IPS-NIHi7 (cell line): ENCODE measurements at regions not wholly inside any gene's neighbourhood (a gene's known extent, or its start where the extent isn't known, plus 50 kb on each side); places are given as distances from the start of the nearest gene placed in this dataset.
A peak's percentile ranks its signal among the peaks of the same experiment; 100 is the strongest.

ENCODE experiments used
- DNase-seq: peaks from one replicate; pipeline ENCODE4 v3.0.0; 2012; ENCODE audit warnings: mixed read lengths; ENCODE audit errors: extremely low spot score

DNA sequence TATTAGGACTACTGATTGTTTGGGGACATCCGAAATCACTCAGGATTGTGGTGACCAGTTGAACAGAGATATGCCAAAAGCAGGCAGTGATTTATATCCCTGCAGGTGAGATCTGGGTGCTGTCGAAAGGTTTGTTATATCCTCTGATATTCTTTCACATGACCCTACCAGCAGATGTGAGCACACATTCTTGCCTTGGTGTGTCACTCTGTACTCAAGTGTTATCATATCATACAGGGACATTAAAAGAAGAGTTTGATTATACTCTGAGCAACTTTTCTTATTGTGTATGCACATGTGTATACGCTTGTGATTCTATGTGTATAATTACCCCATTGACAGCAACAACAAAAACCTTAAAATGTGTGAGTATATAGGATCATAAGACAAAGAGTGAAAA lies 381.2 kb upstream of the IGFBP7 start:
- DNase-seq, result no peak

DNA sequence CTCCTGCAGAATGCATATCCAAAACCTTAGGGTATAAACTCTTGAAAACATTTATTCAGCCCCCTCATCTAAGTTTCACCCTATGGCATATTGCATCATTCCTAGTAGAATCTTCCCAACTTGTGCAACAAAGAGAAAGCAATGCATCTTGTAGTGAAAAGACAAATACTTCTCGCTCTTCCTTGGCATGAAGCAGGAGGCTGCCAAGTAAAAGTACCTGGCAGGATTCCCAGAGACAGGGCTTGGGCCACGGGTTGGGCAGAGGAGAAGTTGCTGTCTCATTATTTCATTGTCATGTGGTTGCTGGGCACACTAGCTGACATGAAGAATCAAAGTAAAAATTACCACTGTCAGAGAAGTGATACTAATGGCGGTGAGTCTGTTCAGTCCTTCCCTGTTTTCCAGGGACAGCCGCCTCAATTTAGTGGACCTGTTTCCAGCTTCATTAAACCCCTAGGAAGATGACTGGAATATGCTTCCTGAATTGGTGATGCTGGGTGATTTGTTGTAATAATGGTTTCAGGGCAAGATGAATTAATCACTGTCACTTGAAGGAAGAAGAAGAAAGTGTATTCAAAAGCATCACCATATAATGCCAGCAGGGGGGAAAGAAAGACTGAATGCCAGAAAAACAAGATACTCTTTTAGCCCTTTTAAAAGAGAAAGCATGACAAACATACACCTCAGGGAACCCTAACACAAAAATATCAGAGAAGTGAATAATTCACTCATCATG lies 380.5 kb upstream of the IGFBP7 start:
- no peak for DNase-seq

DNA sequence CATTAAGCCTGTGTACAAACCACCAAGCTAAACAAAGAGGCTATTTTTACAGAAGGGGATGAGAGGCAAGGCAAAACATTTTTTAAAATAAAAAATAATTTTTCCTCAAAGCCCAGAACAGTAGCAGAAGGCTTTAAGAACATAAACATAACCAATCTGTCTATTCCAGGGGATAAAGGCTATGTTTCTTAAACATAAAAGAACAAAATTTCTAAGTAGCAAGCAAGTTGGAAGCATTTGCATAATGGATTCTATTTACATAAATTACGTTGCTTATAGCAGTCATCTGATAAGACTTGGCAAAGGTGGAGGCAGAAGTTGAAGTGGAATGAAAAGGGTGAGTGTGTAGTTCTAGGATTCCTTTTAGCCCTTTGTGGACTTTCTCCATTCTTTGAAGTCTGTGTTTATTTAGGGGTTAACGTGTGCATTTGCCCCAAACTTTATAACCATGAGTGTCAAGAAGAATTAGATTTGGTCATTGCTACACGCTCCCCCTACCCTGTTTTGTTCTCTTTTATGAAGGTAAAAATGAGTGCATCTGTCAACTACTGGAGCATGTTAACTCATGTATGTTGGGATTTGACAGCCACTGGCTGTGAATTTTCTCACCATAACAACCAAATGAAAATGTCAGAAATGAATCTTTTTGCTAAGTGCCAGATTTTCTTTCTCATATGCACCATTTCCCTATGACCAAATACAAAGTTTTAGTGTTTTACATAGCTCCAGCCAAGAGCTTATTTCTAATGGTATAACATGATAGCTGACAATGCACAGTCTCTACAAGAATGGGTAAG lies 378.4 kb upstream of the IGFBP7 start:
- no peak for DNase-seq

DNA sequence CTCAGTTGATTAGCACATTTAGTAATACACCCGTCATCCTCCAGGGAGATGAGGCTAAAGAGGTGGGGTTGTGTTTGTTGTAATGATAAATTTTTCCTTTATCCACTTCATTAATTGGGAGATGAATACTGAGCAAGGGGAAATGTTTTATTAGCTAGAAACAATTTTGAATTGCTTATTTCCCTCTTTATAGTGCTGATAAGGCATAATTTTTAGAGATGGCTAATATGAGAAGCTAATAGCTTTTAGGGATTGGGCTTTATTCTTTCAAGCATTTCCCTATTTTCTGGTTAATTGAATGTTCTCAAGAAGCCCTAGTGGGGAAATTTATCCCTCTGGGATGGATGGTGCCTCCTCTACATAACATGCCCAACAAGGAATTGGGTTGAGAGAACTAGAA lies 365.2 kb upstream of the IGFBP7 start:
- DNase-seq, result no peak

DNA sequence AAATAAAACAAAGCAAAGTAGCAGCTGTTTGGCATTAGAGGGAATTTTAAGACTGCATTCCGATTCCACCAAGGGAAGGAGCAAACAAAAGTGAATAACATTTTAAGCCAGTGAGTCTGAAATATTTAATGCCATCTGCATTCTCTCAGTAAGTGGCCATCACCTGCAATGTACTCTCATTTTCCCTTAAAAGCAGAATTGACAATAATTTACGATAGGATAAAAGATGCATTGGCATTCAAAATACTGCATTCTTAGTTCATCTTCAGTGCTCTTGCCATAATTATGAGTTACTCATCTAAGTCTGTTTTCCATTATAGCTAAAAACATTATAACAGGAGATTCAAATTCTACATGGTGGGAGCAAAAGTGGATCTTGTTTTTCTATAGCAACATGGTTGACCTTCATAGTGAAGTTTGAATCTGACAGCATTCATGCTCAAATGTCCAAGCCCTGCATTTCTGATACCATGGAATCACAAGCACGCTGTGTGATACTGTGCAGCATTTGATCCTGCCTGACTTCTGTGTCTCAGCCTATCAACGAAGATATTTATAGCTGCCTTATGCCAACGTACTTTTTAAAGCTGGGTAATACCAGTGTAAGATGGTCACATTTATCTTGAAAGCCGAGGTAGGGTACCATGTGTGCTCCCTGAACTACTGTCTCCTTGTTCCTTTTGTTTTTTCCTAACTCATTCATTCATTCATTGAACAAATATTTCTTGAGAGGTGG lies 355.3 kb upstream of the IGFBP7 start:
- no peak for DNase-seq

- no peak for DNase-seq
Observed at GRCh38 chr4:57462843-57463242, 352.7 kb upstream of the IGFBP7 start.

DNA sequence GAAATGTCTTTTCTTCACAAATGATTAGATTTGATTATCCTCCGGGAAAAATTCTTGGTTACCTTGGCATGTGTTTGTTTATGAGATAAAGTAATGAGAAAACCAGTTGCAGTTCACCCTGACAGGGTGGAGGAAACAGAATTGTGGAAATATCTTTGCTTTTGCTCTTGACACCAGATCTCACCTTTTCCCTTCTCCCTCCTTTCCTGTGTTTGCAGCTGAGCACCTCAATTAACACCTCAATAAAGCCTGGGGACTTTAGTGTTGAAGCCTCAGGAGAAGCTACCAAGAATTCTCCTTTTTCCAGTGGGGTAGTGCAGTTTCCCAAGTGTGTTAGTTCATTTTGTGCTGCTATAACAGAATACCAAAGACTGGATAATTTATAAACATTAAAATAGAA lies 350.8 kb upstream of the IGFBP7 start:
- no peak for DNase-seq

GRCh38 chr4:57448901-57449300 lies 338.7 kb upstream of the IGFBP7 start:
- no peak for DNase-seq

- DNase-seq, result no peak
Observed at GRCh38 chr4:57448452-57448851, 338.3 kb upstream of the IGFBP7 start.

DNA sequence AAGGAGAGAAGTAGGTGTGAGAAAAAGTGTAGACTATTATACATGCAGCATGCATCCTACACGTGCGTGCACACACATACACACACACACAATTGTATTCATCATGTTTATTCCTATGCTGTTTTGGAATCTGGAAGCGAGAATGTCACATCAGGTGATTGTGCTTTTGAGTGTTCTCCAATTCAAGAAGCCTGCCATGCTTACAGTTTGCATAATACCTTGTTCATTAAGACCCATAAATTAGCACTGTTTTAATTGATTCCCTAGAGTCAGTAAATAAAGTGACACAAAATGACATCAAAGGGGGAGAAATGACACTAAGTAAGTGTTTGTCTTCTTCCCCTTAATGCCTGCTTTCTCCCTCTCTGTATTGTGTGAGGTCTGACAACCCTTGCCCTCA lies 336.1 kb upstream of the IGFBP7 start:
- no peak for DNase-seq

DNA sequence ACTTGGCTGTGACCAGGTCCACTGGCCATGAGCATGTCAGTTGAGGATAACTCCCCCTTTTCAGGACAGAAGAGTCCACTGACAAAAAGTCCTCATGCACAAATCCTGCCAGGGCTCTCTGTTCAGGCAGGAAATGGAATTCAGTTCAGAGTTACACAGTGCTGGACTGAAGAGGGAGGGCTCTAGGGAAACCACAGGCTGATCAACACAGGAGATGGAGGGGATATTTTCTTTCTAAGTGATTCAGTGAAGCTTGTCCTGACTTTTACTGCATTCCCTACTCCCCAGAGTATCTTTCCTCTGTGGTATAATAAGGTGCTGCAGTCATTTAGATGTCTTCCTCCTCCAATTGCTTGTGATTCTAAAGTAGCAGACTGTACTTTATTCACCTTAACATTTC lies 335.5 kb upstream of the IGFBP7 start:
- DNase-seq, result no peak

- no peak for DNase-seq
Observed at GRCh38 chr4:57444671-57445070, 334.5 kb upstream of the IGFBP7 start.

DNA sequence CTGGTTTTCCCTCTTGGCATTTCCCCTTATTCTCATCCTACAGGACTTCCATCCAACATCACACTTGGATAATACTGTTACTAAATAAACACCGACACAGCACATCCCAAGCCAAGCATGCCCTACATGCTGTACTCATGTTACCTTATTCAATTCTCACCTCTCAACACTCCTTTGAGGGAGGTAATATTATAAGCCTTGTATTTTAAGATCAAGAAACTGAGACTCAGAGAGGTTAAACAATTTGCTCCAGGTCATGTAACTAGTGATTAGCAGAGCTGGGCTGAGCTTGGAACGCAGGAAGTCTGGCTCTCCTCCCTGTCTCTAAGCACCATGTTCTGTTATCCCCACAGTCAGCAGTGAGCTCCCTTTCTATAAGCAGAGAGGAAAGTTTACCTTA lies 333.6 kb upstream of the IGFBP7 start:
- DNase-seq, result no peak

DNA sequence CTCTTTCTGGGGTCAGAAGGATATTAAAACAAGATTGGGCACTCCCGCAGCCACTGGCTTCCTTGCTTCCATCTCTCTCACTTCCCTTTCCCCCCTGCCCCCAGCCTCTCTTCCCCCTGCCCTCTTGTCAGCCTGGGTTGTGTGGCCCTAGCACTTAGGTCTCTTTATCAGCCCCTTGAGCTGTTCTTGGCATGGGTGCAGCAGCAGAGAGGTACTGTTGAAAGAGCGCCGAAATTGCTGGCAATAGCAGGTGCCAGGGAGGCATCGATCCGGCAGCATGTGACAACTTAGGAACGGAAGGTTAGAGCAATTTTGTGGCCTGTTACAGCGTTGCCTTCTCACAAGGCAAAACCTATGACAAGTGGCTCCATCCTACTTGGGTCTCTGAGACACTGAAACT lies 333.1 kb upstream of the IGFBP7 start:
- no peak for DNase-seq

DNA sequence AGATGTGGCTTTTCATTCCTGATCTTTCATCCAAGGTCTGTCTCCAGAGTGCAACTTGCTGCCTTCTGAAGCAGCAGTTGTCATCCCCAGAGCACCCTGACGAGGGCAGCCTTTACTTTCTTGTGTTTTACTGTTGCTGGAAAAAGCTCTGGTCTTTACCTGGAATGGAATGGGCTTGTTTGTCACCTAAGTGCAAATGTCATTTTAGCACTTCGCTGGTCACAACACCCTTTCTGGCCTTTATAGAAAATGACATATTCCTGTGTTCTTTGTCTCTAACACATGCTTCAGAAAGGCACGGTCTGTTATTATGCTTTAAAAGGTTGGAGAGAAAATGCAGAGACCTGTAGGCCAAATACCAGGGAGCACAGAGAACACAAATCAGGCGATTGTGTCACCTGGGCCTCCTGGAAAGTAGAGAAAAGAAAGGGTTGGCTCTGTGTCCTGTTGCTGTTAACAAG lies 332.7 kb upstream of the IGFBP7 start:
- peak; percentile 77 for DNase-seq

- no peak for DNase-seq
Observed at GRCh38 chr4:57442241-57442640, 332.1 kb upstream of the IGFBP7 start.

DNA sequence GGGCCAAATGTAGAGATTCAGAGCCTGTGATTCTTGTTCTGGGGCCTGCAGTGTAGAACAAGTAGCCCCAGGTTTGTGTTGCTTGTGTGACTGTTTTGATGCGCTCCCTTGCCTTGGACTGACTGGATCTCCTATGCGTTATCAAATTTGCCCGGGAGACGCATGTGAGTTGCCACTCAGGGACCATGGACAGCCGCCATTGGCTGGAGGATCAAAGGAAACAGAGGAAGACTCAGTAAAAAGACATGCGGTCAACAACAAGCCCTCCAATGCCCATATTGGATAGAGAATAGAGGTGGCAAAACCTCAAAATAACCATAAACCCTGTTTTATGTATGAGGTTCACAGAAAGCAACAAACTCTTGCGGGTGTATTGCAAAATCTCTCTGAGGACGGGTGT lies 327.5 kb upstream of the IGFBP7 start:
- DNase-seq, result no peak

DNA sequence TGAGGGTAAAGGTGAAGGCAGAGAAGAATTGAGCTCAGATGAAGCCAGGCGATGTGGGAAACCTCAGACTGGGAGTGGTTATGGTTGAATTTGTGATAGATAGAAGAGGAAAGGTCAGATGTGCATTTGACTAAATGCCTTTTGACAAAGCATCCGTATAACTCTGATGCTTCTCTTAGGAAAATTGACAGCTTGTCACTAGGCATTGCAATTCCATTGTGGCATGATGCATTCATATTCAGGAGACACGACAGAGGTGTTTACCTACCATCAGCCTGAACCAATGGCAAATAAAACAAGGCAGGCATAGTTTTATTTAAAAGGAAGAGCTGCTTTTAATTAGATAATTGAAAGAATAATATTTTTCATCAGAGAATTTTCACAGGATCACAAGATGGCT lies 325.1 kb upstream of the IGFBP7 start:
- DNase-seq, result no peak

DNA sequence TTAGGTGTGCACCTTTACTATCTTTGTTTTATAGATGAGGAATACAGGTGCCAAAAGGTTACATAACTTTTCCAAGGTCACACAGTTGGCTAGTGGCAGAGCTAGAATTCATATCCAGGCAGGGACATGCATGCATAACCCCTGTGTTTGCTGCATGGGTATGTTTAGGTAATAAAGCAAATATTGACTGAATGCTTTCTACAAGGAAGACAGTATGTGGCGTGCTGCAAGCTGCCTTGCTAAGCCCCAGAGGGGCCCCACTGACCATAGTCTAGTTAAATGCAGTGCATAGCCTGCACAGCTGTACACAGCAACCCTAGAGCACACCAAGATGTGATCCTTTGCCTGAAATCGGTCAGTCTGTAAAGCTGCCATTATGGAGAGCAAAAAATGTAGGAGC lies 320.5 kb upstream of the IGFBP7 start:
- no peak for DNase-seq

DNA sequence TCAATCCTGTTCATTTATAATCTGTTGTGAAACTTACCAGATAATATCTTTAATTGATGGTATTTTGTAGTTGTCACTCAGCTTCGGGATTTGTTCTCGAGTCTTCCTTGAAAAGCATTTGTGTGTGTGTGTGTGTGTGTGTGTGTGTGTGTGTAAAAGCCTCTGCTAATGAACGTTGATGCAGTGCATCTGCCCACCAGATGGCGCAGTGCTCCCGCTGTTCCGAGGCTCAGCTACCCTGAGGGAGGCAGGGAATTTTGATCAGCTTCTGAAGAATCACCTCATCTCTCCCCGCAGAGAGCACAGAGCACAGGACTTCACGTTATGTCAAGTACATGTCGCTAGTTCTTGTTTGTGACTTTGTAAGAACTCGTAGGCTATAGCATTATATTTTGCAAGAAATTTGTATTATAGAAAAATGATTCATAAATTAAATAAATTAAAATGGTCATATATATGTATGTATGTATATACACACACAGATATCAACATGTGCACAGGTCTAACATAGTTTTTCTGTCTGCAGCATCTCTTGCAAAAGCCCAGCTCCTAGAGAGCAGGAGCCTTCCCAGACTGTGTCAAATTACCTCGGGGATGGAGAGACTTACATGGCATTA lies 316.7 kb upstream of the IGFBP7 start:
- peak; percentile 88 for DNase-seq

DNA sequence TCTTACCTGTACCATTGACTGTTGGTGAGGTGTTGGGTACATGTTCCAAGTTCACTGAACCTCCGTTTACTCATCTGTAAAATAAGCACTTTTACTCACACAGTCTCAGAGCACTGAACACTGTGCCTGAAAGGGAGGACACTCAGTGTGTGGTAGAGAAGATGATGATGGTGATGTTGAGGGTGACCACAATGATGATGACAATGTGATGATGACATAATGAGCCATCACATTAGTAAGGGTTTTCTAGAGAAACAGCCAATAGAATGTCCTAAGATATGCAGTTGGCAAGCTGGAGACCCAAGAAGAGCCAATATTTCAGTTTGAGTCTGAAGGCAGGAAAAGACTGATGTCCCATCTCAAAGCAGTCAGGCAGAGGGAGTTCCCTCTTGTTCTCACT lies 315.4 kb upstream of the IGFBP7 start:
- DNase-seq, result no peak

GRCh38 chr4:57424232-57424897 lies 314.2 kb upstream of the IGFBP7 start:
- DNase-seq, result no peak
